ACC112 (cell line): ENCODE measurements at regions not wholly inside any gene's neighbourhood (a gene's known extent, or its start where the extent isn't known, plus 50 kb on each side); places are given as distances from the start of the nearest gene placed in this dataset.
A peak's percentile ranks its signal among the peaks of the same experiment; 100 is the strongest.
"Not testable (repeated sequence)": the region's sequence is repeated elsewhere in the genome, so short reads cannot be mapped to it uniquely, and the experiment has no call there.

Experiments used
- H2AFZ ChIP-seq: fragments of 200-600 bp; sonication (generic); one replicate; pipeline ENCODE4 v1.6.0; 2017; ENCODE audit warnings: antibody characterized with exemption, low read length; ENCODE audit not compliant: unreplicated experiment
- H3K27ac ChIP-seq: fragments of 200-600 bp; sonication (generic); 2 replicates; pipeline ENCODE4 v1.5.1; 2014; ENCODE audit warnings: low read depth, mild to moderate bottlenecking, antibody characterized with exemption, low read length, moderate library complexity
- H3K27me3 ChIP-seq: fragments of 200-600 bp; sonication (generic); 2 replicates; pipeline ENCODE4 v1.6.1; 2014; ENCODE audit warnings: mild to moderate bottlenecking, antibody characterized with exemption, low read length, moderate library complexity, mixed read lengths; ENCODE audit not compliant: insufficient read depth
- H3K36me3 ChIP-seq: fragments of 200-600 bp; sonication (generic); 2 replicates; pipeline ENCODE4 v1.6.1; 2016; ENCODE audit warnings: mild to moderate bottlenecking, antibody characterized with exemption, low read length, moderate library complexity, mixed read lengths; ENCODE audit not compliant: insufficient read depth
- H3K4me1 ChIP-seq: fragments of 200-600 bp; sonication (generic); one replicate; pipeline ENCODE4 v1.6.1; 2016; ENCODE audit warnings: low read length, mixed read lengths; ENCODE audit not compliant: insufficient read depth, unreplicated experiment, control insufficient read depth
- H3K4me3 ChIP-seq: fragments of 200-600 bp; sonication (generic); 2 replicates; pipeline ENCODE4 v1.5.1; 2014; ENCODE audit warnings: mild to moderate bottlenecking, low read depth, low read length
- H3K79me2 ChIP-seq: fragments of 200-600 bp; sonication (generic); one replicate; pipeline ENCODE4 v1.6.0; 2016; ENCODE audit warnings: low read length; ENCODE audit not compliant: control insufficient read depth, unreplicated experiment, insufficient read depth

GRCh38 chr6:135680964-135681913 is 170.3 kb upstream of the PDE7B start:
- peaks cover 2% of the 10 kb centered on the region for H3K4me1 ChIP-seq
- H3K36me3 ChIP-seq: no peaks in the 10 kb centered on the region
- no peak overlapping the region for H3K27ac ChIP-seq
- no peak overlapping the region for H2AFZ ChIP-seq
- H3K79me2 ChIP-seq: no peaks in the 10 kb centered on the region
- no peak overlapping the region for H3K4me3 ChIP-seq
- H3K27me3 ChIP-seq: no peaks in the 10 kb centered on the region

GRCh38 chr6:135686784-135687301 is 164.7 kb upstream of the PDE7B start:
- 0 out of 2 replicates have a peak overlapping the region, but pooled peaks have one; percentile 3 for H3K27ac ChIP-seq
- peak overlapping the region; percentile 61 for H2AFZ ChIP-seq
- no peaks in the 10 kb centered on the region for H3K36me3 ChIP-seq
- H3K79me2 ChIP-seq: no peaks in the 10 kb centered on the region
- peaks cover 13% of the 10 kb centered on the region for H3K4me1 ChIP-seq
- no peak overlapping the region for H3K4me3 ChIP-seq
- H3K27me3 ChIP-seq: no peaks in the 10 kb centered on the region

GRCh38 chr6:135688476-135688875 is 163.0 kb upstream of the PDE7B start:
- not testable (repeated sequence) for H2AFZ ChIP-seq, H3K79me2 ChIP-seq, H3K27ac ChIP-seq, H3K27me3 ChIP-seq, H3K36me3 ChIP-seq, H3K4me3 ChIP-seq
- peaks cover 13% of the 10 kb centered on the region for H3K4me1 ChIP-seq

- Histone ChIP-seq H3K27ac (no peak overlapping the region), H3K27me3 (no peaks in the 10 kb centered on the region), H3K4me1 (no peaks in the 10 kb centered on the region), H3K4me3 (no peak overlapping the region), H3K36me3 (no peaks in the 10 kb centered on the region), H3K79me2 (no peaks in the 10 kb centered on the region), H2AFZ (no peak overlapping the region)
Observed at GRCh38 chr6:135692426-135692825, 159.1 kb upstream of the PDE7B start.

GRCh38 chr6:135693811-135694370 is 157.6 kb upstream of the PDE7B start:
- no peak overlapping the region for H3K4me3 ChIP-seq
- no peak overlapping the region for H3K27ac ChIP-seq
- no peaks in the 10 kb centered on the region for H3K79me2 ChIP-seq
- H3K4me1 ChIP-seq: no peaks in the 10 kb centered on the region
- no peaks in the 10 kb centered on the region for H3K27me3 ChIP-seq
- no peaks in the 10 kb centered on the region for H3K36me3 ChIP-seq
- no peak overlapping the region for H2AFZ ChIP-seq

- no peak overlapping the region for H2AFZ ChIP-seq
- no peaks in the 10 kb centered on the region for H3K4me1 ChIP-seq
- H3K27me3 ChIP-seq: no peaks in the 10 kb centered on the region
- H3K36me3 ChIP-seq: no peaks in the 10 kb centered on the region
- no peak overlapping the region for H3K27ac ChIP-seq
- no peaks in the 10 kb centered on the region for H3K79me2 ChIP-seq
- no peak overlapping the region for H3K4me3 ChIP-seq
Observed at GRCh38 chr6:135699705-135700104, 151.8 kb upstream of the PDE7B start.

- Histone ChIP-seq H2AFZ (no peak overlapping the region), H3K4me1 (no peaks in the 10 kb centered on the region), H3K27me3 (no peaks in the 10 kb centered on the region), H3K4me3 (no peak overlapping the region), H3K27ac (no peak overlapping the region), H3K79me2 (no peaks in the 10 kb centered on the region), H3K36me3 (no peaks in the 10 kb centered on the region)
Observed at GRCh38 chr6:135701426-135701825, 150.1 kb upstream of the PDE7B start.

GRCh38 chr6:135703007-135703406 is 148.5 kb upstream of the PDE7B start:
- H3K79me2 ChIP-seq: no peaks in the 10 kb centered on the region
- H3K36me3 ChIP-seq: no peaks in the 10 kb centered on the region
- H3K27me3 ChIP-seq: no peaks in the 10 kb centered on the region
- H2AFZ ChIP-seq: no peak overlapping the region
- no peaks in the 10 kb centered on the region for H3K4me1 ChIP-seq
- H3K4me3 ChIP-seq: no peak overlapping the region
- no peak overlapping the region for H3K27ac ChIP-seq

GRCh38 chr6:135703621-135704020 is 147.9 kb upstream of the PDE7B start:
- Histone ChIP-seq H3K79me2 (no peaks in the 10 kb centered on the region), H3K27ac (no peak overlapping the region), H2AFZ (no peak overlapping the region), H3K4me1 (no peaks in the 10 kb centered on the region), H3K4me3 (no peak overlapping the region), H3K27me3 (no peaks in the 10 kb centered on the region), H3K36me3 (no peaks in the 10 kb centered on the region)

- no peaks in the 10 kb centered on the region for H3K79me2 ChIP-seq
- H3K27ac ChIP-seq: no peak overlapping the region
- H3K27me3 ChIP-seq: no peaks in the 10 kb centered on the region
- H2AFZ ChIP-seq: no peak overlapping the region
- no peaks in the 10 kb centered on the region for H3K4me1 ChIP-seq
- H3K36me3 ChIP-seq: no peaks in the 10 kb centered on the region
- no peak overlapping the region for H3K4me3 ChIP-seq
Observed at GRCh38 chr6:135707426-135707825, 144.1 kb upstream of the PDE7B start.

GRCh38 chr6:135710042-135710441 is 141.5 kb upstream of the PDE7B start:
- H3K27me3 ChIP-seq: no peaks in the 10 kb centered on the region
- no peaks in the 10 kb centered on the region for H3K36me3 ChIP-seq
- no peak overlapping the region for H3K4me3 ChIP-seq
- H3K27ac ChIP-seq: no peak overlapping the region
- no peaks in the 10 kb centered on the region for H3K4me1 ChIP-seq
- H3K79me2 ChIP-seq: no peaks in the 10 kb centered on the region
- H2AFZ ChIP-seq: no peak overlapping the region
